GM12874 (cell line): ENCODE measurements at regions not wholly inside any gene's neighbourhood (a gene's known extent, or its start where the extent isn't known, plus 50 kb on each side); places are given as distances from the start of the nearest gene placed in this dataset.

Source experiments
- TF ChIP-seq, protein P1 (sequence below): IDR thresholded peaks from 2 replicates; pipeline ENCODE4 v1.5.1; 2011; ENCODE audit warnings: low read depth, mild to moderate bottlenecking, control low read depth, low read length, moderate library complexity; ENCODE audit not compliant: insufficient read depth

GRCh38 chr5:171575808-171576207 lies 156.4 kb downstream of the FGF18 start:
- TF ChIP-seq, protein P1, sequence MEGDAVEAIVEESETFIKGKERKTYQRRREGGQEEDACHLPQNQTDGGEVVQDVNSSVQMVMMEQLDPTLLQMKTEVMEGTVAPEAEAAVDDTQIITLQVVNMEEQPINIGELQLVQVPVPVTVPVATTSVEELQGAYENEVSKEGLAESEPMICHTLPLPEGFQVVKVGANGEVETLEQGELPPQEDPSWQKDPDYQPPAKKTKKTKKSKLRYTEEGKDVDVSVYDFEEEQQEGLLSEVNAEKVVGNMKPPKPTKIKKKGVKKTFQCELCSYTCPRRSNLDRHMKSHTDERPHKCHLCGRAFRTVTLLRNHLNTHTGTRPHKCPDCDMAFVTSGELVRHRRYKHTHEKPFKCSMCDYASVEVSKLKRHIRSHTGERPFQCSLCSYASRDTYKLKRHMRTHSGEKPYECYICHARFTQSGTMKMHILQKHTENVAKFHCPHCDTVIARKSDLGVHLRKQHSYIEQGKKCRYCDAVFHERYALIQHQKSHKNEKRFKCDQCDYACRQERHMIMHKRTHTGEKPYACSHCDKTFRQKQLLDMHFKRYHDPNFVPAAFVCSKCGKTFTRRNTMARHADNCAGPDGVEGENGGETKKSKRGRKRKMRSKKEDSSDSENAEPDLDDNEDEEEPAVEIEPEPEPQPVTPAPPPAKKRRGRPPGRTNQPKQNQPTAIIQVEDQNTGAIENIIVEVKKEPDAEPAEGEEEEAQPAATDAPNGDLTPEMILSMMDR: no peak

- TF ChIP-seq, protein P1: no peak
Observed at GRCh38 chr5:171577042-171577758, 157.8 kb downstream of the FGF18 start.

DNA sequence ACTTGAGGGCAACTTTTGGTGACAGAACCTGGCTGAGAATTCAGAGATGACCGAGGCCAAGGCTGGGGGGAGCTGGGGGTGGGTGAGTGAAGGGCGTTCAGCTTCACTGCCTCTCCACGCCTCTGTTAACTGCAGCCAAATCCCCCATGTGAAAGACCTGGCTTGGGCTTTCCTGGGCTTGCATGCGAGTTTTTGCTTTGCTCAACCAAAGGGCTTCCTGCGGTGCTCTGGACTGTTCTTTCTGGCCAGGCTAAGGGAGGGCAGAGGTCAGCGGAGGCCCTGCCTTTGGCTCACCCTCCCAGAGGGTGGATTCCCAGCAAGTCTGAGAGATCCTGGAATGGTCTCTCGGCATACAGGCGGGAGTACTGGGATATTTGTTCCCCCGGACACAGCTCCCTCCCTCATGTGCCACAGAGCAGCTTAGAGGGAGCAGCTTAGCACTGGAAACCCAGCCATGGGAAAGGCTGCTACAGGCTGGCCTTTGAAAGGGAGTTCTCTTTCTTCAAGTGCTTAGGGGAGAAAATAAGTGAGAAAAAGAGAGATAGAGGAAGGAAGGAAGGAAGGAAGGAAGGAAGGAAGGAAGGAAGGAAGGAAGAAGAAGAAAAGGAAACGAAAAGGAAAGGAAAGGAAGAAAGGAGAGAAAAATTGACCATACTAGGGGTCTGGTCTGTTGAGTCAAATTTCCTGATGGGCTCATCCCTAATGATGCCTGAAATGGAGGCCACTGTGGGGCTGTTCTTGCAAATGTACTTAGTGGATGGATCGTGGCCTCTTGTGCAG lies 158.8 kb downstream of the FGF18 start:
- TF ChIP-seq, protein P1: no peak

DNA sequence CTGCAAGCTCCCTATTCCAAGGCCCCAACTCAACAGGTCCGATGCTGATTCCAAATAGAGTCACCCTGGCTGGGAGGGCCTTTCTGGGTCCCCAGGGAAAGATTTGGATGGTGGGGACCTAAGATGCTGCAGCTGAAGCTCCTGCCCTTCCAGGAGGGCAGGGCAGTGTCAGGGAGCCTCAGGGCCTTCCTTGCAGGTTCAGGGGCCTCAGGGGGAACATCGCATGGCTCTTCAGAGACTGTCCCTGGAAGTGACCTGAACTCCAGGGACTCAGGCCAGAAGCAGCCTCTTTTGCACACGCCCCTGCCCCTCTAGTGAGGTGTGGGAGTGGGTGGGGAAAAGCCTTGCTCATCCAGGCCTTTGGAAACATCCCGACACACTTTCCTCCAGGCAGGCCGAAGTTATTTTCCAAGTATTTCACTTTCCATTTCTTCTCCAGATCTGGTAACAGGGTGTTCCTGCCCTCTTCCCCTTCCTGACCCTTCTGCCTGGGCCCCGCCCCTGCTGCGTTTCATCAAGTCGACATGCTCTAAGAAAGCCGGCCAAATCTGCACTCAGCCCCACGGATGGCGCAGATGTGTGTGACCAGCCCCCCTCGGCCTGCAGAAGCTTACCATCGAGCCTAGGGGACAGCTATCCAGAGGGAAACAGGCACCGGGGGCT lies 159.5 kb downstream of the FGF18 start:
- TF ChIP-seq, protein P1: no peak

- TF ChIP-seq, protein P1: no peak
Observed at GRCh38 chr5:171579976-171580411, 160.5 kb downstream of the FGF18 start.

DNA sequence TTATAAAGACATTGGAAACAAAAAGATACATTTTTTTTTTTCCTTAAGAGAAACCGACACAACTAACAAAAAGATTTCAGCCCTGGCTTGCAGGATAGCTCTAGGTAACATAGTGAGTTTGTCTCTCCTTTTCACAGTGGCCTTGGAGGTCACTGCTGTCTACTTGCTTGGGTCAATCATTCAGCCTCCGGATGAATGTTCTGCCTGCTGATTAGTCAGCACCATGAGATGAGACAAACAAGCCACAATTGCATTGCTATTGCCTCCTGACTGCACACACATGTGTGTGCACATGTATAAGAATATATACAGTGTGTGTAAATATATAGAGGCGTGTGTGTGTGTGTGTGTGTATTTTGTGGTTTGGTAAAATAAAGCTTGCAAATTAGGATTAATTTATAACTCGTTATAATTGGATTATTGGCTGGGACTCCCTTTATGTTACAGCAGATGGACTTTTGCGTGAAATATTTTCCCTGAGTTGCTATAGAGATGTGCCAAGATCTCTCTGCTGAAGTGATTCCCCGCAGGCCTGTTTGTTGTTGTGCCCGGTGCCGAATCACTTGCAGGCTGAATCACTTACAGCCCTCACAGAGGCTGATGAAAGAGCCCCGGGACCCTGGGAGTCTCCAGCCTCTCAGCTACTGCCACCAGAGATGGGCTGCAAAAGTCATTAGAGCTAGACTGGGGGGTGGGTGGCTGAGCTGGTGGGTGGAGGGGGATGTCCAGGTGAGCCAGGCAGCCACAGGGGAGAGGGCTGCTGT lies 161.2 kb downstream of the FGF18 start:
- TF ChIP-seq, protein P1: no peak
